ENCODE measurements at regions not wholly inside any gene's neighbourhood (a gene's known extent, or its start where the extent isn't known, plus 50 kb on each side); places are given as distances from the start of the nearest gene placed in this dataset.

DNA sequence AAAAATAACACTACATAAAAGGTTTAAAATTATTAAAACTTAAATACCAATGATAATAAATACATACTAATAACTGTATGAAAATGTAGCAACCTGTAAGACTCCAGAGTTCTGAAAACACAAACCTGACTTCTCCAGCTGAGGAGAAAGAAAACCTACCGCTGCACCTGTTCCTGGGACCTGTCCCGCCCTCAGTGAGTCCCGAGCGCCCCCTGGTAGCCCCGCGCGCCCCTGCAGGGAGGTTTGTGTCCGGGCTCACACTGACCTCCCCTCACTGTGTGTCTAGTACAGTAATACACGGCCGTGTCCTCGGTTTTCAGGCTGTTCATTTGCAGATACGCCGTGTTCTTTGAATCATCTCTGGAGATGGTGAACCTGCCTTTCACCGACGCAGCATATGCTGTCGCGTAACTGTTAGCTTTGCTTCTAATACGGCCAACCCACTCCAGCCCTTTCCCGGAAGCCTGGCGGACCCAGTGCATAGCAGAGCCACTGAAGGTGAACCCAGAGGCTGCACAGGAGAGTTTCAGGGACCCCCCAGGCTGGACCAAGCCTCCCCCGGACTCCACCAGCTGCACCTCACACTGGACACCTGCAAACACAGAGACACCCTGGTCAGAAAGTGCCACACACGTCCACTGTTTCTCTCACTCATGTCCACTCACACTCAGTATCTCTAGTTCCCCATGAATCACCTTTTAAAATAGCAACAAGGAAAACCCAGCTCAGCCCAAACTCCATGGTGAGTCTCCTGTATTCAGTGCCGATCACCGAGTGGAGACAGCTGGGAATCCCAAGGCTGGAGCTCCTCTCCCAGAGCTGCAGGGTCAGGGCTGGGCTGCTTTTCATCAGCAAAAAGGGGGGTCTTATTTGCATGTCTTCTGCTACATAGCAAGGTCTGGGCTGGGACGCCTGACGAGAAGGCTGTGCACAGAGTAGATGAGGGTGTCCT lies 1276.3 kb downstream of the TMEM121 start:
- no peaks in the 10 kb centered on the region for H3K4me1 ChIP-seq
- H3K4me3 ChIP-seq: no peak overlapping the region
- no peaks in the 10 kb centered on the region for H3K9me3 ChIP-seq
- no peak for DNase-seq (ENCODE audit: extremely low spot score in 2 of 2)
- H3K36me3 ChIP-seq: no peaks in the 10 kb centered on the region
- TF ChIP-seq POLR2AphosphoS5 (IDR thresholded peaks at IDR 0.05; ENCODE audit: insufficient read depth in 1 of 2, low read depth in 1 of 2): no peak
- TF ChIP-seq POLR2A (IDR thresholded peaks at IDR 0.05): no peak
- TF ChIP-seq, protein P1, sequence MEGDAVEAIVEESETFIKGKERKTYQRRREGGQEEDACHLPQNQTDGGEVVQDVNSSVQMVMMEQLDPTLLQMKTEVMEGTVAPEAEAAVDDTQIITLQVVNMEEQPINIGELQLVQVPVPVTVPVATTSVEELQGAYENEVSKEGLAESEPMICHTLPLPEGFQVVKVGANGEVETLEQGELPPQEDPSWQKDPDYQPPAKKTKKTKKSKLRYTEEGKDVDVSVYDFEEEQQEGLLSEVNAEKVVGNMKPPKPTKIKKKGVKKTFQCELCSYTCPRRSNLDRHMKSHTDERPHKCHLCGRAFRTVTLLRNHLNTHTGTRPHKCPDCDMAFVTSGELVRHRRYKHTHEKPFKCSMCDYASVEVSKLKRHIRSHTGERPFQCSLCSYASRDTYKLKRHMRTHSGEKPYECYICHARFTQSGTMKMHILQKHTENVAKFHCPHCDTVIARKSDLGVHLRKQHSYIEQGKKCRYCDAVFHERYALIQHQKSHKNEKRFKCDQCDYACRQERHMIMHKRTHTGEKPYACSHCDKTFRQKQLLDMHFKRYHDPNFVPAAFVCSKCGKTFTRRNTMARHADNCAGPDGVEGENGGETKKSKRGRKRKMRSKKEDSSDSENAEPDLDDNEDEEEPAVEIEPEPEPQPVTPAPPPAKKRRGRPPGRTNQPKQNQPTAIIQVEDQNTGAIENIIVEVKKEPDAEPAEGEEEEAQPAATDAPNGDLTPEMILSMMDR (IDR thresholded peaks at IDR 0.05): no peak
- no peak overlapping the region for H3K27ac ChIP-seq
- intact Hi-C loops (cut with DNase I): no loop called here
- H3K27me3 ChIP-seq: no peaks in the 10 kb centered on the region

DNA sequence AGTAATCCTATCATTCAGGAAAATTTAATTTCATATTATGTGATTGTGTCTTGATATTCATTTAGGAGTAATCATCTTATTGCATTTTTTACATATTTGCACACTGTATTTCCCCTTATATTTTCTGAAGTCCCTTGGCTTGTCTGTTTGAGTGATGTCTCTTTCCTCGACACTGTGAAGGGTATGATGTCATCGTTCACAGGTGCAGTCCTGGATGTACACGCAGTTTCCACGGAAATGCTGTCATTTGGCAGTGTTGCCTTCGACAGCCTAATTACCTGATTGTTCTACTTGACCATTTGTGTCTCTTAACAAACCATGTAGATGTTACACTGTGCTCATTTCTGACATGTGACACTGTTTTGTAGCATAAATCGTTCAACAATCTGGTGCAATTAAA lies 1277.0 kb downstream of the TMEM121 start:
- intact Hi-C loops (cut with DNase I): no loop called here
- no peak for TF ChIP-seq POLR2AphosphoS5 (IDR thresholded peaks at IDR 0.05; ENCODE audit: insufficient read depth in 1 of 2, low read depth in 1 of 2)
- TF ChIP-seq, protein P1 (IDR thresholded peaks at IDR 0.05): no peak
- TF ChIP-seq POLR2A (IDR thresholded peaks at IDR 0.05): no peak
- no peak for DNase-seq (ENCODE audit: extremely low spot score in 2 of 2)

DNA sequence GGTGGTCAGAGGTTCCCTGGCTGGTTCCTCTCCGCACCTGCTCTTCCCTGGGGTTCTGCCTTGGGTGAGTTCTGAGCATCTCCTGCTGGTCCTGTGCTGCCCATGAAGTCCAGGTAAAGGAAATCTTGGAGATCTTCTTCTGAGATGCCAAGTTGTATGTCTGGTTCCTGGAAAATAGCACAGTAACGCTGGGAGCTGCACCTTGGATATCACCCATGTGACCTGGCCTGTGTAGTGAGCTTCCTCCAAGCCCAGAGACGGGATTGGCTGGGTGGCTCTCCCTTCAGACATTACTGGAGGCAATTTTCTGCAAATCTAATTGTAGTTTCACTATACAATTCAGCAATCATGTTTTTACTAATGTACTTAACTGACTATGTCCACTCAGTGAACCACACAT lies 1281.1 kb downstream of the TMEM121 start:
- Histone ChIP-seq H3K27ac (no peak overlapping the region), H3K4me3 (no peak overlapping the region), H3K9me3 (no peaks in the 10 kb centered on the region), H3K4me1 (no peaks in the 10 kb centered on the region), H3K36me3 (no peaks in the 10 kb centered on the region), H3K27me3 (no peaks in the 10 kb centered on the region)
- TF ChIP-seq POLR2A (IDR thresholded peaks at IDR 0.05) (no peak), POLR2AphosphoS5 (IDR thresholded peaks at IDR 0.05; ENCODE audit: insufficient read depth in 1 of 2, low read depth in 1 of 2) (no peak)
- TF ChIP-seq, protein P1 (IDR thresholded peaks at IDR 0.05): no peak
- no peak for DNase-seq (ENCODE audit: extremely low spot score in 2 of 2)
- intact Hi-C loops (cut with DNase I): no loop called here

More for the DNA sequence above, 1277.0 kb downstream of the TMEM121 start:
- H3K36me3 ChIP-seq: no peaks in the 10 kb centered on the region
- H3K27ac ChIP-seq: no peak overlapping the region
- H3K4me3 ChIP-seq: no peak overlapping the region
- no peaks in the 10 kb centered on the region for H3K27me3 ChIP-seq
- H3K4me1 ChIP-seq: no peaks in the 10 kb centered on the region
- no peaks in the 10 kb centered on the region for H3K9me3 ChIP-seq

DNA sequence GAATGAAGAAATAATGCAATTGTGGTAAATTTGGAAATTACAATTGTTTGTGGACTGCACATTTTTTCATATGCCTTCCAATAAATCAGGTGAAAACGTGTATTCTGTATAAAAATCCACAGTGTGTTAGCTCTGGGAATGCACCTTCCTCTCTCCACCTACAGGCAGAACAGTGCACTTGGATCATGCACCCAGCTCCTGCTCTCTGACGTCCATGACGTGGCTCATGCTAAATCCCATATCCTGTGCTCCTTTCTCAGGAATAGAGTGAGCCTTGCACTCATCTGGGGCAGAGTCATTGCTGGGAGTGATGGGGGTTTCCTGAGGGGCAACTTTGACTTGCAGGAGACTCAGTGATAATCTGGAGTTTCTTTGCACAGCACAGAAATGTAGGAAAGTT lies 1282.1 kb downstream of the TMEM121 start:
- no peaks in the 10 kb centered on the region for H3K27me3 ChIP-seq
- intact Hi-C loops (cut with DNase I): no loop called here
- no peak overlapping the region for H3K27ac ChIP-seq
- no peak overlapping the region for H3K4me3 ChIP-seq
- H3K9me3 ChIP-seq: no peaks in the 10 kb centered on the region
- no peaks in the 10 kb centered on the region for H3K4me1 ChIP-seq
- H3K36me3 ChIP-seq: no peaks in the 10 kb centered on the region
- TF ChIP-seq, protein P1 (IDR thresholded peaks at IDR 0.05): no peak
- no peak for TF ChIP-seq POLR2A (IDR thresholded peaks at IDR 0.05)
- no peak for DNase-seq (ENCODE audit: extremely low spot score in 2 of 2)

DNA sequence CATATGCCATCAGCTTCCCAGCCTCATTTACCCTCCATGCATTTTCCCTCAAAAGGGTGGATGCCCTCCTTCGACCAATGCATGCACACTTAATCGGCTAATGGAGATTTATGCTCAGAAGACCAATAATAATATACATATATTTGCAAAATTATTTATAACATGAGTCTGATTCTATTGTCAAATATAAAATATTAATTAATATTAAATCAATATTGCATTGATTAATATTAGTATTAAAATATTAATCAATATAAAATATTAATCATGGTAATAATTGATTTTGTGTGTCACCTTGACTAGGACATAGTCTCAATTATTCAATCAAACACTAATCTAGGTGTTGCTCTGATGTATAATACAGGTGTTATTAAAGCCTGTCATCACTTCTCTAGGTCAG lies 1282.5 kb downstream of the TMEM121 start:
- Histone ChIP-seq H3K27me3 (no peaks in the 10 kb centered on the region), H3K27ac (no peak overlapping the region), H3K4me3 (no peak overlapping the region), H3K4me1 (no peaks in the 10 kb centered on the region), H3K36me3 (no peaks in the 10 kb centered on the region), H3K9me3 (no peaks in the 10 kb centered on the region)
- intact Hi-C loops (cut with DNase I): no loop called here
- no peak for DNase-seq (ENCODE audit: extremely low spot score in 2 of 2)
- TF ChIP-seq POLR2A (IDR thresholded peaks at IDR 0.05): no peak
- no peak for TF ChIP-seq POLR2AphosphoS5 (IDR thresholded peaks at IDR 0.05; ENCODE audit: insufficient read depth in 1 of 2, low read depth in 1 of 2)
- TF ChIP-seq, protein P1 (IDR thresholded peaks at IDR 0.05): no peak
